ENCODE measurements at regions not wholly inside any gene's neighbourhood (a gene's known extent, or its start where the extent isn't known, plus 50 kb on each side); places are given as distances from the start of the nearest gene placed in this dataset.

- TF ChIP-seq, protein P1, sequence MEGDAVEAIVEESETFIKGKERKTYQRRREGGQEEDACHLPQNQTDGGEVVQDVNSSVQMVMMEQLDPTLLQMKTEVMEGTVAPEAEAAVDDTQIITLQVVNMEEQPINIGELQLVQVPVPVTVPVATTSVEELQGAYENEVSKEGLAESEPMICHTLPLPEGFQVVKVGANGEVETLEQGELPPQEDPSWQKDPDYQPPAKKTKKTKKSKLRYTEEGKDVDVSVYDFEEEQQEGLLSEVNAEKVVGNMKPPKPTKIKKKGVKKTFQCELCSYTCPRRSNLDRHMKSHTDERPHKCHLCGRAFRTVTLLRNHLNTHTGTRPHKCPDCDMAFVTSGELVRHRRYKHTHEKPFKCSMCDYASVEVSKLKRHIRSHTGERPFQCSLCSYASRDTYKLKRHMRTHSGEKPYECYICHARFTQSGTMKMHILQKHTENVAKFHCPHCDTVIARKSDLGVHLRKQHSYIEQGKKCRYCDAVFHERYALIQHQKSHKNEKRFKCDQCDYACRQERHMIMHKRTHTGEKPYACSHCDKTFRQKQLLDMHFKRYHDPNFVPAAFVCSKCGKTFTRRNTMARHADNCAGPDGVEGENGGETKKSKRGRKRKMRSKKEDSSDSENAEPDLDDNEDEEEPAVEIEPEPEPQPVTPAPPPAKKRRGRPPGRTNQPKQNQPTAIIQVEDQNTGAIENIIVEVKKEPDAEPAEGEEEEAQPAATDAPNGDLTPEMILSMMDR (conservative IDR thresholded peaks at IDR 0.05 in 1 of 2, IDR thresholded peaks at IDR 0.05 in 1 of 2; ENCODE audit: extremely low read depth in 1 of 2, insufficient read depth in 1 of 2, low read depth in 1 of 2, low read length in 2 of 2): no peak
- no peak for TF ChIP-seq EZH2 (IDR thresholded peaks at IDR 0.05; ENCODE audit: borderline replicate concordance, low read length)
These were observed 269.7 kb upstream of the SORCS1 start for GRCh38 chr10:107434201-107434600.
